IgD-negative memory B cell (primary cell): ENCODE measurements at regions not wholly inside any gene's neighbourhood (a gene's known extent, or its start where the extent isn't known, plus 50 kb on each side); places are given as distances from the start of the nearest gene placed in this dataset.

Source experiments
- H3K27ac Mint-ChIP-seq, 3 donors: one replicate each; pipeline ENCODE4 v1.8.0; 2020 to 2022; ENCODE audit warnings: mild to moderate bottlenecking in 3 of 3, mixed read lengths in 3 of 3, moderate library complexity in 1 of 3
- H3K27me3 Mint-ChIP-seq: one replicate; pipeline ENCODE4 v1.8.0; 2021; ENCODE audit warnings: mixed read lengths
- H3K36me3 Mint-ChIP-seq: one replicate; pipeline ENCODE4 v1.8.0; 2020; ENCODE audit warnings: mild to moderate bottlenecking, mixed read lengths
- H3K4me1 Mint-ChIP-seq, 3 donors: one replicate each; pipeline ENCODE4 v1.8.0; 2020 to 2022; ENCODE audit warnings: mixed read lengths in 3 of 3, mild to moderate bottlenecking in 1 of 3
- H3K4me3 Mint-ChIP-seq, 4 donors: one replicate each; pipeline ENCODE4 v1.8.0; 2020 to 2022; ENCODE audit warnings: mild to moderate bottlenecking in 4 of 4, mixed read lengths in 4 of 4, moderate library complexity in 3 of 4
- H3K9me3 Mint-ChIP-seq, 3 donors: one replicate each; pipeline ENCODE4 v1.8.0; 2020 to 2021; ENCODE audit warnings: mixed read lengths in 3 of 3, mild to moderate bottlenecking in 1 of 3

DNA sequence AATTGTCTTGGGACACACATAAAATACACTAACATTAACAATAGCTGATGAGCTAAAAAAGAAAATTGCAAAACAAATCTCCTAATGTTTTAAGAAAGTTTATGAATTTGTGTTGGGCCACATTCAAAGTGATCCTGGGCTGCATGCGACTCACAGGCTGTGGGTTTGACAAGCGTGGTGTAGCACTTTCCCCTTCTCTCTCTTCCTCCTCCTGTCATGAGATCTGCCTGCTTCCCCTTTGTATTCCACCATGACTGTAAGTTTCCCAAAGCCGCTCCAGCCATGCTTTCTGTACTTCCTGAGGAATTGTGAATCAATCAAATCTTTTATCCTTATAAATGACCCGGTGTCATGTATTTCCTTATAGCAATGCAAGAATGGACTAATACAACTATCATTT, 178.0 kb downstream of the TLR4 start:
- Mint-ChIP-seq H3K4me1 (no peaks in the 10 kb centered on the region), H3K27ac (no peak overlapping the region), H3K36me3 (no peaks in the 10 kb centered on the region), H3K4me3 (no peak overlapping the region), H3K27me3 (peaks cover 1% of the 10 kb centered on the region), H3K9me3 (no peaks in the 10 kb centered on the region)

GRCh38 chr9:117886616-117887015, 182.4 kb downstream of the TLR4 start:
- Mint-ChIP-seq H3K9me3 (no peaks in the 10 kb centered on the region), H3K27me3 (peaks cover 1% of the 10 kb centered on the region), H3K4me3 (no peak overlapping the region), H3K27ac (no peak overlapping the region), H3K36me3 (no peaks in the 10 kb centered on the region), H3K4me1 (no peaks in the 10 kb centered on the region)

GRCh38 chr9:117887383-117887782, 183.2 kb downstream of the TLR4 start:
- H3K27ac Mint-ChIP-seq: no peak overlapping the region
- H3K9me3 Mint-ChIP-seq: no peaks in the 10 kb centered on the region
- H3K36me3 Mint-ChIP-seq: no peaks in the 10 kb centered on the region
- no peak overlapping the region for H3K4me3 Mint-ChIP-seq
- H3K27me3 Mint-ChIP-seq: peaks cover 1% of the 10 kb centered on the region
- no peaks in the 10 kb centered on the region for H3K4me1 Mint-ChIP-seq

DNA sequence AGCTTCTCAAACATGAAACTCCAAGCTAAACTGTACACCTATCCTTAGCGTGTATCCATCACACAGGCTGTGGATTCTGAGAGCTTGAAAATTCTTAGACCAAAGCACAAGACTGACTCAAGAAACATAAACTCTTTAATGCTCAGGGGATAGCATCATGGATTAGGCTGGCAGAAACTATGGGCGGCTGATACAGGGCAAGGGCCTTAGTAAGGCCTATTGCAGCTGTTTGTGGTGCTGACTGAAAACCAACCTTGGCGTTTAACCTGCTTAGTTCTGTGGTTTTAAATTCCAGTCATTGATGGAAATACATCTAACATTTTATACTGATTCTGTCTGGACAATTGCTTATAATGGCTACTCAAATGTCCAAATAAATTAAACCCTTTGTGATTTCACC, 183.7 kb downstream of the TLR4 start:
- Mint-ChIP-seq H3K4me3 (no peak overlapping the region), H3K27ac (no peak overlapping the region), H3K4me1 (no peaks in the 10 kb centered on the region), H3K27me3 (peaks cover 1% of the 10 kb centered on the region), H3K36me3 (no peaks in the 10 kb centered on the region), H3K9me3 (no peaks in the 10 kb centered on the region)

DNA sequence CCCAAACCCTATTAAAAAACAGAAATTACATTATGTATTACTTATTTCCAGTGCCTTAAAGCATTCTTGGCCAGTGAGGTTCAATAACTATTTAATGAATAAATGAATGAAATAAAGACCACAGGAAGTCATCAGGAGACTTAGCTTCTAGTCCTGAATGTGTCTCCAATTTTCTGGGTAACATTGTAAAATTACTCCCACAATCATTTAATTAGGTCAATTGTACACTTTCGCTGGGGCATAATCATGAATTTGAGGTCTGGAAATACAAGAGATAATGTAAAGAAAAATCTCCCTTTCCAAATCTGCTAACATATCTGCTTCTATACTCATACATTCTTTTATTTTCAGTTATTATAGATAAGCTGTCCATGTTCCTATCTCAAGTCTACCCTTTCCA, 199.2 kb downstream of the TLR4 start:
- Mint-ChIP-seq H3K27ac (no peak overlapping the region), H3K27me3 (peaks cover 2% of the 10 kb centered on the region), H3K4me1 (no peaks in the 10 kb centered on the region), H3K9me3 (peaks cover 0 to 2% (median 2%) of the 10 kb centered on the region in 3 donors), H3K36me3 (no peaks in the 10 kb centered on the region), H3K4me3 (no peak overlapping the region)

GRCh38 chr9:117906763-117907162, 202.6 kb downstream of the TLR4 start:
- H3K9me3 Mint-ChIP-seq: peaks cover 5 to 14% (median 13%) of the 10 kb centered on the region in 3 donors

DNA sequence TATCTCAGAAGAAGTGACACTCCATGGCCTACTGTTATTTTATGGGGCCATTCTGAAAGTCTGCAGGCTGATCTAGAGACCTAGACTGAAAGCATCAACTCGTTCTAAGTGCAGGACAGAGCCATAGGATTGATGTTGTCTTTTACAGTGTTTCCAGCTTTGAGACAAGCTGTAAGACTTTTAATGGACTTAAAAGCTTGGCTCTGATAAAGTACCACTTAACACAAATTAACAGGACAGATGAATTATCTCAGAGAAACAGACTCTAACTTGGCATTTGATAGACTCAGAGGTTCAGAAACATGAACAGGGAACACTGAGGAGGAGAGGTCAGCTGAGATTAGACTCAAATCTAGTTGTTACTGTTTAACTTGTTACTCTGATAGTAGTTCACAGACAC, 203.2 kb downstream of the TLR4 start:
- Mint-ChIP-seq H3K9me3 (peaks cover 5 to 17% (median 14%) of the 10 kb centered on the region in 3 donors), H3K36me3 (no peaks in the 10 kb centered on the region), H3K4me3 (no peak overlapping the region), H3K27ac (no peak overlapping the region), H3K27me3 (peaks cover 2% of the 10 kb centered on the region), H3K4me1 (no peaks in the 10 kb centered on the region)

More at GRCh38 chr9:117906763-117907162, 202.6 kb downstream of the TLR4 start:
- H3K27ac Mint-ChIP-seq: no peak overlapping the region
- no peak overlapping the region for H3K4me3 Mint-ChIP-seq
- no peaks in the 10 kb centered on the region for H3K36me3 Mint-ChIP-seq
- H3K4me1 Mint-ChIP-seq: no peaks in the 10 kb centered on the region
- peaks cover 2% of the 10 kb centered on the region for H3K27me3 Mint-ChIP-seq

GRCh38 chr9:117916291-117916690, 212.1 kb downstream of the TLR4 start:
- Mint-ChIP-seq H3K9me3 (peaks cover 2 to 12% (median 3%) of the 10 kb centered on the region in 3 donors), H3K27me3 (no peaks in the 10 kb centered on the region), H3K4me1 (peaks cover 0 to 3% (median 1%) of the 10 kb centered on the region in 3 donors), H3K4me3 (no peak overlapping the region), H3K36me3 (peaks cover 1% of the 10 kb centered on the region), H3K27ac (no peak overlapping the region)

GRCh38 chr9:117917873-117918272, 213.7 kb downstream of the TLR4 start:
- Mint-ChIP-seq H3K9me3 (peaks cover 0 to 1% (median 0%) of the 10 kb centered on the region in 3 donors), H3K4me1 (peaks cover 0 to 3% (median 1%) of the 10 kb centered on the region in 3 donors), H3K4me3 (no peak overlapping the region), H3K36me3 (peaks cover 1% of the 10 kb centered on the region), H3K27me3 (no peaks in the 10 kb centered on the region), H3K27ac (no peak overlapping the region)

- Mint-ChIP-seq H3K27me3 (peaks cover 3% of the 10 kb centered on the region), H3K4me3 (no peak overlapping the region), H3K36me3 (peaks cover 1% of the 10 kb centered on the region), H3K27ac (no peak overlapping the region), H3K4me1 (peaks cover 0 to 3% (median 1%) of the 10 kb centered on the region in 3 donors), H3K9me3 (no peaks in the 10 kb centered on the region)
These were observed 215.3 kb downstream of the TLR4 start for GRCh38 chr9:117919538-117919937.

- Mint-ChIP-seq H3K27ac (no peak overlapping the region), H3K4me3 (no peak overlapping the region), H3K9me3 (no peaks in the 10 kb centered on the region), H3K4me1 (no peaks in the 10 kb centered on the region), H3K27me3 (peaks cover 6% of the 10 kb centered on the region), H3K36me3 (peaks cover 2% of the 10 kb centered on the region)
These were observed 221.9 kb downstream of the TLR4 start for GRCh38 chr9:117926031-117926658.

DNA sequence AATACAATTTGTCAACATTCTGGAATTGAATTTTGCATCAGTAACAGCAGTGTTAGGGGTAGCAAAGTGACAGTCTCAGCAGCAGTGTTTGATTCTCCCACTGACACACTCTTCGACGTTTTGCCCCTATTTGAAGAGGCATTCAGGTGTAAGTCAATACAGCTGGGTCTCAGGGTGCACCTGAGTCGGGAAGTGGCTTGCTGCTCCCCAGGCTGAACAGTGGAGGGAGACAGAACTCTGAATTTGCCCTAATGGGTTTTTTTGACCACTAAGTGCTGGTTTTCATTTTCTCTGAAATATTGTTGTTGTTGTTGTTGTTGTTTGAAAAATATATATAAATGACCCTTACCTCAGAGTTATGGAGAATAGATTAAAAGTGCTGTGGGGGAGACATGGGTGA, 223.2 kb downstream of the TLR4 start:
- Mint-ChIP-seq H3K9me3 (no peaks in the 10 kb centered on the region), H3K27me3 (peaks cover 6% of the 10 kb centered on the region), H3K4me1 (no peaks in the 10 kb centered on the region), H3K4me3 (no peak overlapping the region), H3K36me3 (peaks cover 3% of the 10 kb centered on the region), H3K27ac (no peak overlapping the region)

DNA sequence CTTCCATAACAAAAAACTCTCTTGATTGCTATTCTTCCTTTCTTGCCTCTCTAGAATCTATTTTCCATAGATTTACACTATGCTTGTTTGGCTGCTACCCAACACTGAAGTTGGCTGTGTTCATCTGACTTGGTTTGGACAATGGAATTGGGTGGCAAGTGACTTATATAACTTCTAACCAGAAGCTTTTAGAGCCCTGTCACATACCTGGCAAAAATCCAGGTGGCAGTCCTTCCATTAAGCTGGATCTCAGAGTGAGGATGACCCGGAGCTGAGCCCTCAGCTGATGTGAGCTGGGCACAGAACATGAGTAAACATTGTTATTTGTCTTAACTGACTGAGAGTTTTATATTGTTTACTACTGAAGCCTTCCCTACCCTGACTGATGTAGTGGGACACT, 225.7 kb downstream of the TLR4 start:
- Mint-ChIP-seq H3K4me3 (no peak overlapping the region), H3K27me3 (peaks cover 6% of the 10 kb centered on the region), H3K9me3 (peaks cover 3 to 8% (median 3%) of the 10 kb centered on the region in 3 donors), H3K27ac (no peak overlapping the region), H3K4me1 (peaks cover 0 to 2% (median 0%) of the 10 kb centered on the region in 3 donors), H3K36me3 (peaks cover 3% of the 10 kb centered on the region)

DNA sequence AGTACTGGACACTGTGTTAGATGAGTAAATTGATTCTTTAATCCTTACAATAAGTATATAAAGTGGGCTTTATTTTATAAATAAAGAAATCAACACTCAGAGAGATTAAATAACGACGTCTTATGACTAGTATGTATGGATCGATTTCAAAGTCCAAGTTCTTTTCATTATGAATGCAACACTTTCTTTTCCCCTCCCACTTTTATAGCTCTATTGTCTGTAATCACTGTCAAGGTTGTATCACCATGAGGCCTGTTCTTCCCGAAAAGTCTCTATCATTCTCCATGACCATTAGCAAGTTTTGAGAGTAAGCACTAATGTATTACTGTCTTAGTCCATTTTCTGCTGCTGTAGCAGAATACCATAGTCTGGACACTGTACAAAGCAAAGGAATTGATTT, 228.4 kb downstream of the TLR4 start:
- peaks cover 6% of the 10 kb centered on the region for H3K27me3 Mint-ChIP-seq
- peaks cover 3% of the 10 kb centered on the region for H3K36me3 Mint-ChIP-seq
- no peak overlapping the region for H3K27ac Mint-ChIP-seq
- H3K4me1 Mint-ChIP-seq: peaks cover 8 to 13% (median 12%) of the 10 kb centered on the region in 3 donors
- H3K9me3 Mint-ChIP-seq: peaks cover 3 to 8% (median 3%) of the 10 kb centered on the region in 3 donors
- H3K4me3 Mint-ChIP-seq: no peak overlapping the region

- Mint-ChIP-seq H3K4me3 (peak overlapping the region in 1 of 4 donors; percentile 43), H3K4me1 (peaks cover 8 to 13% (median 12%) of the 10 kb centered on the region in 3 donors), H3K27ac (no peak overlapping the region), H3K36me3 (peaks cover 1% of the 10 kb centered on the region), H3K9me3 (peaks cover 3 to 8% (median 5%) of the 10 kb centered on the region in 3 donors), H3K27me3 (peaks cover 2% of the 10 kb centered on the region)
These were observed 232.3 kb downstream of the TLR4 start for GRCh38 chr9:117936185-117937130.
